Myocyte (in vitro differentiated cells): ENCODE measurements at regions not wholly inside any gene's neighbourhood (a gene's known extent, or its start where the extent isn't known, plus 50 kb on each side); places are given as distances from the start of the nearest gene placed in this dataset.
"Not testable (repeated sequence)": the region's sequence is repeated elsewhere in the genome, so short reads cannot be mapped to it uniquely, and the experiment has no call there.

Experiments used
- DNase-seq: peaks from one replicate; pipeline ENCODE4 v3.0.0-alpha.2; 2012; ENCODE audit warnings: low read depth

DNA sequence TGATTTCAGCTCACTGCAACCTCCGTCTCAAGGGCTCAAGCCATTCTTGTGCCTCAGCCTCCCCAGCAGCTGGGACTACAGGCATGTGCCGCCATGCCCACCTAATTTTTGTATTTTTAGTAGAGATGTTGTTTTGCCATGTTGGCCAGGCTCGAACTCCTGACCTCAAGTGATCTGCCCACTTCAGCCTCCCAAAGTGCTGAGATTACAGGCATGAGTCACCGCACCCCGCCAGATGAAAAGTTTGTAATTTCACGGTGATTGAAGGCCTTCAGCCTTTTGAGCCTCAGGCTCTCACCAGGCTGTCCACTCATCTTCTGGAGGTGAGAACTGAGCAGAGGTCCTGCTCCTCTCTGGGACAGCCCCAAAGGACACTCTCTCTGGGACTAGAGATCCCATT is 103.2 kb downstream of the HIF1AN start:
- DNase-seq: not testable (repeated sequence)

GRCh38 chr10:100642295-100642994 is 102.9 kb upstream of the PAX2 start:
- DNase-seq: no peak

- DNase-seq: no peak
Measured at GRCh38 chr10:100645091-100645490, 100.3 kb upstream of the PAX2 start.

DNA sequence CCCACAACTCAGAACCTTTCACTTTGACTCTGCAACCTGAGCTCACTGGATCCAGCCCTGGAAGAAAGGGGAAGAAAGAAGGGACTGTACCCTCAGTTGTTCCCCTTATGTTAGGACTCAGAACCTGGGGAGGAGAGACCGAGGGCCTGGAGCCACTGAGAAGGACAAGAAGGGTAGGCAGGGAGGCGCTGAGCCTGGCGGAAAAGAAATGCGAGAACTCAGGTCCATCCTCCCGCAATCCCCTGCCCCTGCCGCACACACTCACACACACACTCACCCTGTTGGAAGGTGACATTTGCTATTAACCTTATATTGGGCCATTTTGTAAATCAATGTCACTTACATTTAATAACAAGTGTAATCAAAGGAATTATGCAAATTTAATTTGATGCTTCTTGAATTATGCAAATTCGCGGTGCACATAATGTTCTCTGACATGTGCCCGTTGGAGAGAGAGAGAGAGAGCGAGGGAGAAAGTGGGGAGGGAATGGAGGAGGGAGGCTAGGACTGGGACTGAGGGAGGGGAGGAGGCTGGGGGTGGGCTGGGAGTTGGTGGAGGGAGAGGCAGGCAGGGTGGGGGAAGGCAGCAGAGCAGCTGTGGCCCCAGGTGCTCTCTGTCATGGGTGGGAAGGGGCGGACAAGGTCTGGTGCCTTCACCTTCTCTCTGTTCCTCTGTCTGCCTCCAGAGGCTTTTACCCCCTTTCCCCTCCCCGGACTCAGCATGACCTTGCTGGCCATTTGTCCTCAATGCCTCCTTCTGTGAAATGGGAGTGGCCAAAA is 99.6 kb upstream of the PAX2 start:
- no peak for DNase-seq

DNA sequence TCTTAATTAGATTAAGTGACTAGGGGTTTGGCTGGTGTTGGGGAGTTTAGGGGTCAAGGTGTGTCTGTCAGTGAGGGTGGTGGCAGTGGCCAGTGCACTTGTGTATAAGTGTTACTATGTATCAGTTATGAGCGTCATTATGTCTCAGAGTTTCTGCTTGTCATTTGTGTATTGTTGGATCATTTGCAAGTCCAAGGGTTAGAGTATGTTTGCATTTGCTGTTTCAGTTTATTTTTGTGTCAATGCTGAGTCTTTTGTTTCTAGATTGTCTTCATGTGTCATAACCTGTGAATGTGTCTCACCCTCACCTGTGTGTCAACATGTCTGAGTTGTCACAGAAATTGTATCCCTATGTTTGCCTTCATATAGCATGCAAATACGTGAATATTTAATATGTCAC is 97.5 kb upstream of the PAX2 start:
- DNase-seq: no peak

- no peak for DNase-seq
Measured at GRCh38 chr10:100650693-100651092, 94.7 kb upstream of the PAX2 start.

DNA sequence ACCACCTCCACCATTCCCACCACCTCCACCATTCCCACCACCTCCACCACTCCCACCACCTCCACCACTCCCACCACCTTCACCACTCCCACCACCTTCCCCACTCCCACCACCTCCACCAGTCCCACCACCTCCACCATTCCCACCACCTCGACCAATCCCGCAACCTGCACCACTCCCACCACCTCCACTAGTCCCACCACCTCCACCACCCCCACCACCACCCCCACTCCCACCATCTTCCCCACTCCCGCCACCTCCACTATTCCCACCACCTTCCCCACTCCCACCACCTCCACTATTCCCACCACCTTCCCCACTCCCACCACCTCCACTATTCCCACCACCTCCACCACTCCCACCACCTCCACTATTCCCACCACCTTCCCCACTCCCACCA is 94.3 kb upstream of the PAX2 start:
- DNase-seq: not testable (repeated sequence)

GRCh38 chr10:100651916-100652315 is 93.5 kb upstream of the PAX2 start:
- DNase-seq: no peak

- no peak for DNase-seq
Measured at GRCh38 chr10:100652406-100653135, 92.8 kb upstream of the PAX2 start.

- DNase-seq: no peak
Measured at GRCh38 chr10:100653238-100653956, 92.0 kb upstream of the PAX2 start.

DNA sequence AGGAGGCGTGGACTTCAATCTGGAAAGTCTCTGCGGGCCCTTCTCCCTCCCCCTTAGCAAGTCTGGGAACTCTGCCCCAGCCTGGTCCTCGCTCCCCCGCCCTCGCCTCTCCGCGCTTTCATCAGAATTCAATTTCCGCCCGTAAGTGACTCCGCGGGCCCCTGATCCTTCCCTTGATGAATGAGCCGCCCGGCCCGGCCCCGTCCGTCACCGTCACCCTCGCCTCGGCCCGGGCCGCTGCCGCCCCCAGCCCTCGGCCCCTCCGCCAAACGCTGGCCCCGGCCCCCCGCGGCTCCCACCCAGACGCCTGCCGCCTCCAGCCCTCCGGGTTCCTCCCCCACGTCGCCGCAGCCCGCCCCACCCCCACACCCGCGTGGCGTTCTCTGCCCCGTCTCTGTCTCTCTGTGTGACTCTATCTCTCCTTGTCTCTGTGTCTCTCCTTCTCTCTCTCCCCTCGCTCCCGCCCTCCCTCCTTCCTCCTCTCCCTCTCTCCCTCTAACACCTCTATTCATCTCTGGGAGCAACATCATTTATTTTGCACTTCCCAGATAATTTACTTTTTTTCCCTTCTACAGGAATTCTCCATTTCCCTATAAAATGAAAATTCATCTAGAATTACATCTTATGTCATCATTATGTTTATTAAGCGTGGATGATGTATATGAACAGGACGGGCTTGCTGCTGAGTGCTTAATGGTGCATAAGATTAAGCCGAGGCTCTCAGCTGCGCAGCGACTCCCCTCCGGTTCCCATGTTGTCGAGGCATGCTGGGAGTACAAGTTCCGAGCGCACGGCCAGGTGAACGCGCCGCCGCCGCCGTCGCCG is 91.2 kb upstream of the PAX2 start:
- no peak for DNase-seq

- DNase-seq: no peak
Measured at GRCh38 chr10:100654782-100655325, 90.5 kb upstream of the PAX2 start.

- DNase-seq: no peak
Measured at GRCh38 chr10:100655326-100655759, 90.0 kb upstream of the PAX2 start.

DNA sequence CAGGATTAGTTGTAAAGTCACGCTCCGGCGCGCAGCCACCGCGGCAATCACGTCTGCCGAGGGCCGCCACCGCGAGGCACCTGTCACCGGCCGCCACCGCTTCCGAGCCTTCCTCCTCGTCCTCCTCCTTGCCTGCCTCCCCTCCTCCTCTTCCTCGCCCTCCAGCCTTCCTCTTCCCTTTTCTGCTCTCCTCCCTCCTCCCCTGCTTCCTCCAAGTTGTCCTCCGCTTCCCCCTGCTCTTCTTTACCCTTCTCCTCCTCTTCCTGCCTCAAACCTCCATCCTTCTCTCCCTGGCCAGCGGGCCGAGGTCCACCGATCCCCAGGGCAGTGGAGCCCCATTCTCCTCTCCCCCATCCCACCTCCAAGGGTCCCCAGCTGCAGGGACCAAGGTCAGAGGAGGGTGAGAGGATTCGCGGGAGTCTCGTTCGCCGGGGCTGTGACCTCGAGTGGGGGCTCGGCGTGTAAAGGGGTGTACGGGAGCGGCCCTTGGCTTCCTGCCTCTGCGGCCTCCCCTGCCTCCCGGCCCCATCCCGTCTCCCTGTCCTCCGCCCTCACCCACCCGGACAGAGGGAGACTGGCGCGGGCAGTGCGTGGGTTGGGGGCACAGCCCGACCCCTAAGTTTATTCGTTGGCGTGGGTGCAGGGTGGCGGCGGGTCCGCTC is 89.5 kb upstream of the PAX2 start:
- no peak for DNase-seq

DNA sequence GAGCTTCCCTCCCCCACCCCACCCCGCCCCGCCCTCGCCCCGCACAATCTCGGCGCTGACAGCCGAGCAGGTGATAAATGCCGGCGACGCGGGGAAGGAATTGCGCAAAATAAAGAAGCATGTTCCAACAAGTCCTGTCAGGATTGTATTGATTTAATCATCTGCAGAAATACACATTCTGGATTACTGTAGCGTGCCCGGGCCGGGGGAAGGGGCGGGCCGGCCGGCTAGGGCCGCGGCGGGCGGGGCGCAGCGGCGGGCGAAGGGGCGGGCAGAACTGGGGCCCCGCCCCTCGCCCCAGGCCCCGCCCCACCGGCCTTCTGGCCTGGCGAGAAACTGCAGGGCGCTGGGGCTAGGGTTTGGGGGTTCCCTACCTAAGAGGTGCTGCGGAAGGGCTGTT is 88.9 kb upstream of the PAX2 start:
- DNase-seq: no peak

GRCh38 chr10:100658269-100658668 is 87.1 kb upstream of the PAX2 start:
- no peak for DNase-seq

GRCh38 chr10:100659361-100660098 is 85.9 kb upstream of the PAX2 start:
- no peak for DNase-seq

DNA sequence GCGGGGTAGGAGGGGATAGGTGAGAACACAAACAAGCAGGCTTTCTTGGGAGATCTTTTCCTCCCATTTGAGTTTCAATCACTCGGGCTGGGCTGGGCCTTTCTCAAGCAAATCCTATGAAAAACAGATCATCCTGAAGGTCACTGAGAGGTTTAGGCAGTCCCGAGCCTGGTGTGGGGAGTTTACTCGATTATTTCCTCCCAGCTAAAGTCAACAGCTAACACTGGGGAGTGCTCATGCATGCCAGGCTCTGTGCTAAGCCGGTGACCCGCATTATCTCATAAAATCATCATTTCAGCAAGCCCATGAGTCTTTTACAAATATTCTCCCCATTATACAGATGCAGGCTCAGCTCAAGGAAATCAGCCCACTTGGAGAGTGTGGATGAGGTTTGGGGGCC is 85.0 kb upstream of the PAX2 start:
- DNase-seq: no peak

DNA sequence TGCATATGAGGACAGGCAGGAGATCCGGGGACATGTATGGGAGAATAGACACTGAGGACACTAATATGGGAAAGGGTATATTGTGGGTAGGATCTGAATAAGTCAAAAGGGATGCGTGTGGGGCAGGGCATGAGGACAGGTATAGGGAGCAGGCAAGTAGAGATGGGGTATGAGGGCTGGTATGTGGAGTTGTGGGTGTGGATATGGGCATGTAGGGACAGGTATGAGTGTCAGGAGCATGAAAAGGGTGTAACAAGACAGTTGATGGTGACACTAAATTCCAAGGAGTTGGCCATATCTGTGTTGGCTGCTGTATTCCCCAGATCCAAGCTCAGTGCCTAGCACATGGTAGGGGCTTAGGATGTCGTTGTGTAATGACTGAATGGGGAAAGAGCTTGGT is 84.4 kb upstream of the PAX2 start:
- DNase-seq: no peak
